ENCODE measurements at regions not wholly inside any gene's neighbourhood (a gene's known extent, or its start where the extent isn't known, plus 50 kb on each side); places are given as distances from the start of the nearest gene placed in this dataset.
"Not testable (repeated sequence)": the region's sequence is repeated elsewhere in the genome, so short reads cannot be mapped to it uniquely, and the experiment has no call there.

GRCh38 chr1:182166750-182167149 lies 105.2 kb upstream of the ZNF648 start:
- in situ Hi-C loops (cut with MboI; ENCODE audit: low sequenced_read_pairs) = no loop called here

- in situ Hi-C loops (cut with MboI; ENCODE audit: low sequenced_read_pairs) = no loop called here
Measured at GRCh38 chr1:182166321-182166720, 104.8 kb upstream of the ZNF648 start.

- in situ Hi-C loops (cut with MboI; ENCODE audit: low sequenced_read_pairs) = no loop called here
Measured at GRCh38 chr1:182164273-182164672, 102.8 kb upstream of the ZNF648 start.

- in situ Hi-C loops (cut with MboI; ENCODE audit: low sequenced_read_pairs) = no loop called here
Measured at GRCh38 chr1:182163821-182164223, 102.3 kb upstream of the ZNF648 start.

- in situ Hi-C loops (cut with MboI; ENCODE audit: low sequenced_read_pairs) = no loop called here
Measured at GRCh38 chr1:182159443-182159842, 97.9 kb upstream of the ZNF648 start.

- in situ Hi-C loops (cut with MboI; ENCODE audit: low sequenced_read_pairs) = no loop called here
Measured at GRCh38 chr1:182157187-182157586, 95.7 kb upstream of the ZNF648 start.

- in situ Hi-C loops (cut with MboI; ENCODE audit: low sequenced_read_pairs) = not testable (repeated sequence)
Measured at GRCh38 chr1:182154425-182154824, 92.9 kb upstream of the ZNF648 start.

GRCh38 chr1:182149411-182149965 lies 88.0 kb upstream of the ZNF648 start:
- in situ Hi-C loops (cut with MboI; ENCODE audit: low sequenced_read_pairs) = no loop called here

GRCh38 chr1:182147951-182148350 lies 86.4 kb upstream of the ZNF648 start:
- in situ Hi-C loops (cut with MboI; ENCODE audit: low sequenced_read_pairs) = no loop called here

- in situ Hi-C loops (cut with MboI; ENCODE audit: low sequenced_read_pairs) = no loop called here
Measured at GRCh38 chr1:182147136-182147820, 85.8 kb upstream of the ZNF648 start.

GRCh38 chr1:182146286-182146685 lies 84.8 kb upstream of the ZNF648 start:
- in situ Hi-C loops (cut with MboI; ENCODE audit: low sequenced_read_pairs) = no loop called here

GRCh38 chr1:182145441-182145840 lies 83.9 kb upstream of the ZNF648 start:
- in situ Hi-C loops (cut with MboI; ENCODE audit: low sequenced_read_pairs) = no loop called here

- in situ Hi-C loops (cut with MboI; ENCODE audit: low sequenced_read_pairs) = loop anchor here (5.0 kb wide), 1 partner anchor 253 kb away; no protein-coding TSS in a partner anchor
Measured at GRCh38 chr1:182144646-182145030, 83.1 kb upstream of the ZNF648 start.

GRCh38 chr1:182143825-182144645 lies 82.5 kb upstream of the ZNF648 start:
- in situ Hi-C loops (cut with MboI; ENCODE audit: low sequenced_read_pairs) = loop anchor here (5.0 kb wide), 1 partner anchor 253 kb away; no protein-coding TSS in a partner anchor

GRCh38 chr1:182143154-182143657 lies 81.7 kb upstream of the ZNF648 start:
- in situ Hi-C loops (cut with MboI; ENCODE audit: low sequenced_read_pairs) = loop anchor here (5.0 kb wide), 1 partner anchor 254 kb away; no protein-coding TSS in a partner anchor

GRCh38 chr1:182142621-182143020 lies 81.1 kb upstream of the ZNF648 start:
- in situ Hi-C loops (cut with MboI; ENCODE audit: low sequenced_read_pairs) = loop anchor here (5.0 kb wide), 1 partner anchor 255 kb away; no protein-coding TSS in a partner anchor

GRCh38 chr1:182141040-182141439 lies 79.5 kb upstream of the ZNF648 start:
- in situ Hi-C loops (cut with MboI; ENCODE audit: low sequenced_read_pairs) = loop anchor here (5.0 kb wide), 1 partner anchor 256 kb away; no protein-coding TSS in a partner anchor

- in situ Hi-C loops (cut with MboI; ENCODE audit: low sequenced_read_pairs) = no loop called here
Measured at GRCh38 chr1:182139496-182139895, 78.0 kb upstream of the ZNF648 start.

- in situ Hi-C loops (cut with MboI; ENCODE audit: low sequenced_read_pairs) = no loop called here
Measured at GRCh38 chr1:182137546-182137945, 76.0 kb upstream of the ZNF648 start.

- in situ Hi-C loops (cut with MboI; ENCODE audit: low sequenced_read_pairs) = no loop called here
Measured at GRCh38 chr1:182135946-182136345, 74.4 kb upstream of the ZNF648 start.

- in situ Hi-C loops (cut with MboI; ENCODE audit: low sequenced_read_pairs) = no loop called here
Measured at GRCh38 chr1:182134257-182134656, 72.7 kb upstream of the ZNF648 start.
